Retinal pigment epithelial cell (primary cell): ENCODE measurements at regions not wholly inside any gene's neighbourhood (a gene's known extent, or its start where the extent isn't known, plus 50 kb on each side); places are given as distances from the start of the nearest gene placed in this dataset.

Experiments used
- DNase-seq: peaks from one replicate; pipeline ENCODE4 v3.0.0-alpha.2; 2010; ENCODE audit warnings: low read depth
- H3K4me3 ChIP-seq: 2 replicates; pipeline ENCODE4 v1.5.1; 2011; ENCODE audit warnings: mild to moderate bottlenecking, low read length, control low read depth, moderate library complexity
- CTCF ChIP-seq: conservative IDR thresholded peaks from 2 replicates; pipeline ENCODE4 v1.5.1; 2011; ENCODE audit warnings: low read depth, low read length, control low read depth, inconsistent platforms

GRCh38 chr12:97927977-97928376 is 465.4 kb downstream of the RMST start:
- no peak for TF ChIP-seq CTCF
- no peak overlapping the region for H3K4me3 ChIP-seq
- DNase-seq, result no peak

GRCh38 chr12:97936165-97936564 is 473.6 kb downstream of the RMST start:
- no peak overlapping the region for H3K4me3 ChIP-seq
- TF ChIP-seq CTCF, result no peak
- DNase-seq, result no peak

GRCh38 chr12:97938031-97938430 is 475.4 kb downstream of the RMST start:
- no peak overlapping the region for H3K4me3 ChIP-seq
- peak; percentile 18 for DNase-seq
- no peak for TF ChIP-seq CTCF

GRCh38 chr12:97939156-97939555 is 476.6 kb downstream of the RMST start:
- TF ChIP-seq CTCF, result no peak
- H3K4me3 ChIP-seq, result no peak overlapping the region
- peak; percentile 16 for DNase-seq

- TF ChIP-seq CTCF, result no peak
- no peak overlapping the region for H3K4me3 ChIP-seq
- DNase-seq, result no peak
Measured at GRCh38 chr12:97940105-97940504, 477.5 kb downstream of the RMST start.

- H3K4me3 ChIP-seq, result no peak overlapping the region
- no peak for DNase-seq
- no peak for TF ChIP-seq CTCF
Measured at GRCh38 chr12:97940629-97941028, 478.0 kb downstream of the RMST start.

GRCh38 chr12:97941686-97942354 is 479.2 kb downstream of the RMST start:
- no peak overlapping the region for H3K4me3 ChIP-seq
- no peak for TF ChIP-seq CTCF
- DNase-seq, result no peak
